ENCODE measurements at regions not wholly inside any gene's neighbourhood (a gene's known extent, or its start where the extent isn't known, plus 50 kb on each side); places are given as distances from the start of the nearest gene placed in this dataset.

- TF ChIP-seq EZH2 (IDR thresholded peaks at IDR 0.05; ENCODE audit: borderline replicate concordance, low read depth, low read length, severe bottlenecking) (no peak), CTCF (IDR thresholded peaks at IDR 0.05; ENCODE audit: extremely low read depth in 1 of 2, insufficient read depth in 1 of 2, low read depth in 1 of 2, low read length in 2 of 2) (no peak), POLR2A (IDR thresholded peaks at IDR 0.05; ENCODE audit: low read depth, low read length) (no peak), POLR2AphosphoS5 (IDR thresholded peaks at IDR 0.05; ENCODE audit: insufficient read depth, low read depth, low read length) (no peak), MAX (IDR thresholded peaks at IDR 0.05; ENCODE audit: insufficient read depth, insufficient read length) (no peak), MYC (IDR thresholded peaks at IDR 0.05; ENCODE audit: low read depth, low read length) (no peak)
Observed at GRCh38 chr3:68373727-68374126, 558.6 kb downstream of the TAFA4 start.

Data from endothelial cell of umbilical vein (primary cell).